Type B pancreatic cell (in vitro differentiated cells): ENCODE measurements at regions not wholly inside any gene's neighbourhood (a gene's known extent, or its start where the extent isn't known, plus 50 kb on each side); places are given as distances from the start of the nearest gene placed in this dataset.

Source experiments
- DNase-seq: peaks from one replicate; pipeline ENCODE4 v3.0.0; 2021; ENCODE audit warnings: mixed read lengths; ENCODE audit not compliant: unreplicated experiment; ENCODE audit errors: extremely low spot score
- H3K27ac Mint-ChIP-seq: 2 replicates; pipeline ENCODE4 v1.8.0; 2021; ENCODE audit warnings: mild to moderate bottlenecking, mixed read lengths
- H3K27me3 Mint-ChIP-seq: 2 replicates; pipeline ENCODE4 v1.8.0; 2021; ENCODE audit warnings: mixed read lengths
- H3K36me3 Mint-ChIP-seq: 2 replicates; pipeline ENCODE4 v1.8.0; 2021; ENCODE audit warnings: mixed read lengths
- H3K4me1 Mint-ChIP-seq: one replicate; pipeline ENCODE4 v1.8.0; 2021; ENCODE audit warnings: mixed read lengths; ENCODE audit not compliant: unreplicated experiment
- H3K4me3 Mint-ChIP-seq: 2 replicates; pipeline ENCODE4 v1.8.0; 2021; ENCODE audit warnings: mild to moderate bottlenecking, mixed read lengths
- H3K9me3 Mint-ChIP-seq: 2 replicates; pipeline ENCODE4 v1.8.0; 2021; ENCODE audit warnings: mixed read lengths
- CTCF ChIP-seq: fragments of 200-600 bp; sonication (generic); conservative IDR thresholded peaks from 2 replicates; pipeline ENCODE4 v1.5.0; 2021; ENCODE audit warnings: antibody characterized with exemption, mild to moderate bottlenecking

- no peaks in the 10 kb centered on the region for H3K27me3 Mint-ChIP-seq
- no peak for TF ChIP-seq CTCF
- peaks cover 7% of the 10 kb centered on the region for H3K9me3 Mint-ChIP-seq
- no peak overlapping the region for H3K27ac Mint-ChIP-seq
- no peaks in the 10 kb centered on the region for H3K36me3 Mint-ChIP-seq
- H3K4me1 Mint-ChIP-seq, result no peaks in the 10 kb centered on the region
- no peak overlapping the region for H3K4me3 Mint-ChIP-seq
- DNase-seq, result no peak
Measured at GRCh38 chr18:38322206-38322605, 756.6 kb upstream of the CELF4 start.

GRCh38 chr18:38321262-38321661, 755.7 kb upstream of the CELF4 start:
- no peak for DNase-seq

GRCh38 chr18:38318416-38318815, 752.8 kb upstream of the CELF4 start:
- no peak for TF ChIP-seq CTCF
- H3K27ac Mint-ChIP-seq, result no peak overlapping the region
- H3K27me3 Mint-ChIP-seq, result no peaks in the 10 kb centered on the region
- peaks cover 4% of the 10 kb centered on the region for H3K9me3 Mint-ChIP-seq
- DNase-seq, result no peak
- H3K36me3 Mint-ChIP-seq, result no peaks in the 10 kb centered on the region
- no peak overlapping the region for H3K4me3 Mint-ChIP-seq
- H3K4me1 Mint-ChIP-seq, result peaks cover 5% of the 10 kb centered on the region

More at GRCh38 chr18:38321262-38321661, 755.7 kb upstream of the CELF4 start:
- Mint-ChIP-seq H3K9me3 (peaks cover 4% of the 10 kb centered on the region), H3K27ac (no peak overlapping the region), H3K4me3 (no peak overlapping the region), H3K27me3 (no peaks in the 10 kb centered on the region), H3K36me3 (no peaks in the 10 kb centered on the region), H3K4me1 (no peaks in the 10 kb centered on the region)
- TF ChIP-seq CTCF, result no peak

- no peak overlapping the region for H3K4me3 Mint-ChIP-seq
- H3K27me3 Mint-ChIP-seq, result no peaks in the 10 kb centered on the region
- no peak for DNase-seq
- H3K9me3 Mint-ChIP-seq, result no peaks in the 10 kb centered on the region
- H3K27ac Mint-ChIP-seq, result no peak overlapping the region
- H3K36me3 Mint-ChIP-seq, result no peaks in the 10 kb centered on the region
- H3K4me1 Mint-ChIP-seq, result peaks cover 10% of the 10 kb centered on the region
- TF ChIP-seq CTCF, result no peak
Measured at GRCh38 chr18:38313831-38314230, 748.2 kb upstream of the CELF4 start.

GRCh38 chr18:38312532-38312931, 746.9 kb upstream of the CELF4 start:
- TF ChIP-seq CTCF, result no peak
- Mint-ChIP-seq H3K4me1 (peaks cover 10% of the 10 kb centered on the region), H3K27me3 (no peaks in the 10 kb centered on the region), H3K36me3 (no peaks in the 10 kb centered on the region), H3K9me3 (no peaks in the 10 kb centered on the region), H3K4me3 (no peak overlapping the region), H3K27ac (no peak overlapping the region)
- DNase-seq, result no peak

GRCh38 chr18:38310936-38311335, 745.3 kb upstream of the CELF4 start:
- no peak for DNase-seq
- Mint-ChIP-seq H3K9me3 (no peaks in the 10 kb centered on the region), H3K27me3 (no peaks in the 10 kb centered on the region), H3K27ac (no peak overlapping the region), H3K36me3 (no peaks in the 10 kb centered on the region), H3K4me3 (no peak overlapping the region), H3K4me1 (peaks cover 10% of the 10 kb centered on the region)
- no peak for TF ChIP-seq CTCF
